Liver (tissue), 8 donors: ENCODE measurements at regions not wholly inside any gene's neighbourhood (a gene's known extent, or its start where the extent isn't known, plus 50 kb on each side); places are given as distances from the start of the nearest gene placed in this dataset.

ENCODE experiments used
- DNase-seq: peaks from one replicate; pipeline ENCODE4 v3.0.0-alpha.2; 2017; ENCODE audit warnings: low spot score
- H3K27ac ChIP-seq, 2 donors: one replicate each; pipeline ENCODE4 v1.7.0; 2013; ENCODE audit warnings: inconsistent platforms in 2 of 2, low read length in 2 of 2, control low read depth in 1 of 2, low read depth in 1 of 2, mild to moderate bottlenecking in 1 of 2
- H3K27me3 ChIP-seq, 4 donors: one replicate each; pipeline versions ENCODE4 v1.6.1 to v1.7.0; 2013; ENCODE audit warnings: low read length in 3 of 4, inconsistent platforms in 1 of 4, mild to moderate bottlenecking in 1 of 4, moderate library complexity in 1 of 4; ENCODE audit not compliant: control insufficient read depth in 4 of 4, insufficient read depth in 4 of 4
- H3K36me3 ChIP-seq, 4 donors: one replicate each; pipeline versions ENCODE4 v1.6.1 to v1.7.0; 2013; ENCODE audit warnings: low read length in 3 of 4, mild to moderate bottlenecking in 3 of 4, low read depth in 1 of 4, moderate library complexity in 1 of 4; ENCODE audit not compliant: control insufficient read depth in 4 of 4, insufficient read depth in 3 of 4
- H3K4me1 ChIP-seq, 4 donors: one replicate each; pipeline versions ENCODE4 v1.6.1 to v1.7.0; 2013; ENCODE audit warnings: low read length in 3 of 4, mild to moderate bottlenecking in 3 of 4, moderate library complexity in 1 of 4; ENCODE audit not compliant: control insufficient read depth in 4 of 4, insufficient read depth in 4 of 4
- H3K4me3 ChIP-seq, 3 donors: one replicate each; pipeline versions ENCODE4 v1.6.1 to v1.7.0; 2013; ENCODE audit warnings: low read length in 3 of 3, control low read depth in 1 of 3, low read depth in 1 of 3, mild to moderate bottlenecking in 1 of 3
- H3K9ac ChIP-seq, 2 donors: one replicate each; pipeline ENCODE4 v1.7.0; 2013; ENCODE audit warnings: low read length in 2 of 2, mild to moderate bottlenecking in 2 of 2, moderate library complexity in 2 of 2, control low read depth in 1 of 2, low read depth in 1 of 2
- H3K9me3 ChIP-seq, 4 donors: one replicate each; pipeline versions ENCODE4 v1.6.1 to v1.7.0; 2013; ENCODE audit warnings: low read length in 3 of 4; ENCODE audit not compliant: control insufficient read depth in 4 of 4
- ATF3 ChIP-seq: IDR thresholded peaks from 2 replicates; pipeline ENCODE4 v1.6.1; 2016; ENCODE audit warnings: antibody characterized with exemption
- EGR1 ChIP-seq, 2 donors: IDR thresholded peaks; 2 replicates each; pipeline ENCODE4 v1.6.1; 2016 to 2018; ENCODE audit warnings: antibody characterized with exemption in 2 of 2, low read depth in 2 of 2
- FOXA1 ChIP-seq: IDR thresholded peaks from 2 replicates; pipeline ENCODE4 v1.6.1; 2016; ENCODE audit warnings: antibody characterized with exemption
- FOXA2 ChIP-seq: IDR thresholded peaks from 2 replicates; pipeline ENCODE4 v1.6.1; 2016; ENCODE audit warnings: antibody characterized with exemption
- GABPA ChIP-seq, 2 donors: IDR thresholded peaks in 1 of 2; conservative IDR thresholded peaks in 1 of 2; 2 replicates each; pipeline ENCODE4 v1.6.1; 2016; ENCODE audit warnings: antibody characterized with exemption in 2 of 2, mild to moderate bottlenecking in 1 of 2, moderate library complexity in 1 of 2
- HNF4A ChIP-seq, 2 donors: conservative IDR thresholded peaks; 2 replicates each; pipeline ENCODE4 v1.6.1; 2016; ENCODE audit warnings: antibody characterized with exemption in 2 of 2, mild to moderate bottlenecking in 2 of 2
- HNF4G ChIP-seq: IDR thresholded peaks from 2 replicates; pipeline ENCODE4 v1.6.1; 2016; ENCODE audit warnings: antibody characterized with exemption
- JUND ChIP-seq, 2 donors: IDR thresholded peaks; 2 replicates each; pipeline ENCODE4 v1.6.1; 2016; ENCODE audit warnings: antibody characterized with exemption in 2 of 2
- MAX ChIP-seq: IDR thresholded peaks from 2 replicates; pipeline ENCODE4 v1.6.1; 2016; ENCODE audit warnings: antibody characterized with exemption
- NR2F2 ChIP-seq: IDR thresholded peaks from 2 replicates; pipeline ENCODE4 v1.6.1; 2016; ENCODE audit warnings: antibody characterized with exemption
- RAD21 ChIP-seq, 2 donors: IDR thresholded peaks; 2 replicates each; pipeline ENCODE4 v1.6.1; 2016; ENCODE audit warnings: antibody characterized with exemption in 2 of 2, mild to moderate bottlenecking in 2 of 2
- RXRA ChIP-seq, 2 donors: IDR thresholded peaks; 2 replicates each; pipeline ENCODE4 v1.6.1; 2017 to 2018; ENCODE audit warnings: antibody characterized with exemption in 2 of 2, mild to moderate bottlenecking in 1 of 2
- SP1 ChIP-seq: IDR thresholded peaks from 2 replicates; pipeline ENCODE4 v1.6.1; 2018; ENCODE audit warnings: antibody characterized with exemption, mild to moderate bottlenecking
- TAF1 ChIP-seq: conservative IDR thresholded peaks from 2 replicates; pipeline ENCODE4 v1.6.1; 2016; ENCODE audit warnings: antibody characterized with exemption, mild to moderate bottlenecking
- YY1 ChIP-seq: IDR thresholded peaks from 2 replicates; pipeline ENCODE4 v1.6.1; 2016; ENCODE audit warnings: antibody characterized with exemption, mild to moderate bottlenecking
- WGBS: extraction: QIAGEN DNeasy Blood & Tissue Kit; methylation state at CpG from one replicate; pipeline ENCODE4 v1.1.7; 2013; 5-methylcytosine and 5-hydroxymethylcytosine counted together
- TF ChIP-seq, protein P1 (sequence below): IDR thresholded peaks from 2 replicates; pipeline ENCODE4 v1.6.1; 2016; ENCODE audit warnings: antibody characterized with exemption
- TF ChIP-seq, protein P2 (sequence below): fragments of 150-350 bp; IDR thresholded peaks from 2 replicates; pipeline ENCODE4 v1.5.1; 2017; ENCODE audit warnings: improper control_type of control experiment, low read depth, low read length; ENCODE audit not compliant: missing input control
- TF ChIP-seq, protein P3 (sequence below): IDR thresholded peaks from 2 replicates; pipeline ENCODE4 v1.6.1; 2016; ENCODE audit warnings: antibody characterized with exemption, mild to moderate bottlenecking
- donor health status: healthy.
- donor health status: healthy.
- donor health status: healthy.
- donor health status: healthy.
- donor health status: healthy.

- no peak for DNase-seq
- Histone ChIP-seq H3K9me3 (peaks cover 0 to 2% (median 0%) of the 10 kb centered on the region in 4 donors), H3K27me3 (no peaks in the 10 kb centered on the region), H3K9ac (no peak overlapping the region), H3K36me3 (no peaks in the 10 kb centered on the region), H3K4me3 (no peak overlapping the region), H3K27ac (no peak overlapping the region), H3K4me1 (no peaks in the 10 kb centered on the region)
- TF ChIP-seq HNF4A (conservative IDR thresholded peaks at IDR 0.05) = no peak
- TF ChIP-seq ATF3 = no peak
- no peak for TF ChIP-seq YY1
- TF ChIP-seq, protein P1, sequence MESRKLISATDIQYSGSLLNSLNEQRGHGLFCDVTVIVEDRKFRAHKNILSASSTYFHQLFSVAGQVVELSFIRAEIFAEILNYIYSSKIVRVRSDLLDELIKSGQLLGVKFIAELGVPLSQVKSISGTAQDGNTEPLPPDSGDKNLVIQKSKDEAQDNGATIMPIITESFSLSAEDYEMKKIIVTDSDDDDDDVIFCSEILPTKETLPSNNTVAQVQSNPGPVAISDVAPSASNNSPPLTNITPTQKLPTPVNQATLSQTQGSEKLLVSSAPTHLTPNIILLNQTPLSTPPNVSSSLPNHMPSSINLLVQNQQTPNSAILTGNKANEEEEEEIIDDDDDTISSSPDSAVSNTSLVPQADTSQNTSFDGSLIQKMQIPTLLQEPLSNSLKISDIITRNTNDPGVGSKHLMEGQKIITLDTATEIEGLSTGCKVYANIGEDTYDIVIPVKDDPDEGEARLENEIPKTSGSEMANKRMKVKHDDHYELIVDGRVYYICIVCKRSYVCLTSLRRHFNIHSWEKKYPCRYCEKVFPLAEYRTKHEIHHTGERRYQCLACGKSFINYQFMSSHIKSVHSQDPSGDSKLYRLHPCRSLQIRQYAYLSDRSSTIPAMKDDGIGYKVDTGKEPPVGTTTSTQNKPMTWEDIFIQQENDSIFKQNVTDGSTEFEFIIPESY = no peak
- TF ChIP-seq, protein P2, sequence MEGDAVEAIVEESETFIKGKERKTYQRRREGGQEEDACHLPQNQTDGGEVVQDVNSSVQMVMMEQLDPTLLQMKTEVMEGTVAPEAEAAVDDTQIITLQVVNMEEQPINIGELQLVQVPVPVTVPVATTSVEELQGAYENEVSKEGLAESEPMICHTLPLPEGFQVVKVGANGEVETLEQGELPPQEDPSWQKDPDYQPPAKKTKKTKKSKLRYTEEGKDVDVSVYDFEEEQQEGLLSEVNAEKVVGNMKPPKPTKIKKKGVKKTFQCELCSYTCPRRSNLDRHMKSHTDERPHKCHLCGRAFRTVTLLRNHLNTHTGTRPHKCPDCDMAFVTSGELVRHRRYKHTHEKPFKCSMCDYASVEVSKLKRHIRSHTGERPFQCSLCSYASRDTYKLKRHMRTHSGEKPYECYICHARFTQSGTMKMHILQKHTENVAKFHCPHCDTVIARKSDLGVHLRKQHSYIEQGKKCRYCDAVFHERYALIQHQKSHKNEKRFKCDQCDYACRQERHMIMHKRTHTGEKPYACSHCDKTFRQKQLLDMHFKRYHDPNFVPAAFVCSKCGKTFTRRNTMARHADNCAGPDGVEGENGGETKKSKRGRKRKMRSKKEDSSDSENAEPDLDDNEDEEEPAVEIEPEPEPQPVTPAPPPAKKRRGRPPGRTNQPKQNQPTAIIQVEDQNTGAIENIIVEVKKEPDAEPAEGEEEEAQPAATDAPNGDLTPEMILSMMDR = no peak
- no peak for TF ChIP-seq FOXA1
- TF ChIP-seq, protein P3, sequence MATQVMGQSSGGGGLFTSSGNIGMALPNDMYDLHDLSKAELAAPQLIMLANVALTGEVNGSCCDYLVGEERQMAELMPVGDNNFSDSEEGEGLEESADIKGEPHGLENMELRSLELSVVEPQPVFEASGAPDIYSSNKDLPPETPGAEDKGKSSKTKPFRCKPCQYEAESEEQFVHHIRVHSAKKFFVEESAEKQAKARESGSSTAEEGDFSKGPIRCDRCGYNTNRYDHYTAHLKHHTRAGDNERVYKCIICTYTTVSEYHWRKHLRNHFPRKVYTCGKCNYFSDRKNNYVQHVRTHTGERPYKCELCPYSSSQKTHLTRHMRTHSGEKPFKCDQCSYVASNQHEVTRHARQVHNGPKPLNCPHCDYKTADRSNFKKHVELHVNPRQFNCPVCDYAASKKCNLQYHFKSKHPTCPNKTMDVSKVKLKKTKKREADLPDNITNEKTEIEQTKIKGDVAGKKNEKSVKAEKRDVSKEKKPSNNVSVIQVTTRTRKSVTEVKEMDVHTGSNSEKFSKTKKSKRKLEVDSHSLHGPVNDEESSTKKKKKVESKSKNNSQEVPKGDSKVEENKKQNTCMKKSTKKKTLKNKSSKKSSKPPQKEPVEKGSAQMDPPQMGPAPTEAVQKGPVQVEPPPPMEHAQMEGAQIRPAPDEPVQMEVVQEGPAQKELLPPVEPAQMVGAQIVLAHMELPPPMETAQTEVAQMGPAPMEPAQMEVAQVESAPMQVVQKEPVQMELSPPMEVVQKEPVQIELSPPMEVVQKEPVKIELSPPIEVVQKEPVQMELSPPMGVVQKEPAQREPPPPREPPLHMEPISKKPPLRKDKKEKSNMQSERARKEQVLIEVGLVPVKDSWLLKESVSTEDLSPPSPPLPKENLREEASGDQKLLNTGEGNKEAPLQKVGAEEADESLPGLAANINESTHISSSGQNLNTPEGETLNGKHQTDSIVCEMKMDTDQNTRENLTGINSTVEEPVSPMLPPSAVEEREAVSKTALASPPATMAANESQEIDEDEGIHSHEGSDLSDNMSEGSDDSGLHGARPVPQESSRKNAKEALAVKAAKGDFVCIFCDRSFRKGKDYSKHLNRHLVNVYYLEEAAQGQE = no peak
- TF ChIP-seq GABPA (IDR thresholded peaks at IDR 0.05 in 1 of 2, conservative IDR thresholded peaks at IDR 0.05 in 1 of 2) = no peak
- no peak for TF ChIP-seq EGR1 (IDR thresholded peaks at IDR 0.05; ENCODE audit: low read depth in 2 of 2)
- no peak for TF ChIP-seq RXRA (IDR thresholded peaks at IDR 0.05)
- no peak for TF ChIP-seq NR2F2
- TF ChIP-seq TAF1 = no peak
- no peak for TF ChIP-seq SP1
- TF ChIP-seq JUND (IDR thresholded peaks at IDR 0.05) = no peak
- TF ChIP-seq FOXA2 = no peak
- 80% methylated on average over 2 of the region's 2 CpGs for WGBS
These were observed 818.9 kb downstream of the OLFM4 start for GRCh38 chr13:53847502-53847901.

DNA sequence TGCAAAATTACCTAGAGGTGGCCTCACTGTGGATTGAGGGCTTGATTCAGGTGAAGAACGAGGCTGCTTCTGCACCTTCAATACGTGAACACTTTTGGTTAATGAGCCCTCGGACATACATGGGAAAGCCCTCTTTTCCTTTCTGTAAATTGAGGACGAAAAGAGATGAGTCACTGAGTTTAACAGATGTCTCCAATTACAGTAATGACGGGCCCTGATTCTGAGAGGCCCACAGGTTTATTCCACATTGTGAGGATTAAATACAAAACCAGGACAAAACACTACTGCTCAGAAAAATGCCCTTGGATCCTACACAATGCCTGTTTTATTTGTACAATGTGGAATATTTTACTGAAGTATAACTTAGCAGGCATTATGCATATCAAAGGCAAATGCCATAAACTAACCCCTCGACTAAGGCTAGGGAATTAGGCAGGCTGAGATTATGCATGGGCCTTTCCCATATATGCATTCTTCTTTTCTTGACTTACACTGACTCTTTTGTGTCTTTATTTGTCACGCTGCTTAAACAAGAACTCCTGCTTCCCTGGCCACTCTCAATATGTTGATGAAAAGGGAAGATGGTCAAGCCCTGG is 819.9 kb downstream of the OLFM4 start:
- no peak overlapping the region for H3K4me3 ChIP-seq
- 68% methylated on average over 7 of the region's 7 CpGs for WGBS
- no peak for DNase-seq
- no peaks in the 10 kb centered on the region for H3K4me1 ChIP-seq
- H3K27me3 ChIP-seq = no peaks in the 10 kb centered on the region
- peaks cover 0 to 2% (median 0%) of the 10 kb centered on the region in 4 donors for H3K9me3 ChIP-seq
- H3K27ac ChIP-seq = no peak overlapping the region
- H3K9ac ChIP-seq = no peak overlapping the region
- no peaks in the 10 kb centered on the region for H3K36me3 ChIP-seq
- TF ChIP-seq YY1 = no peak
- TF ChIP-seq FOXA2 = no peak
- TF ChIP-seq MAX = no peak
- TF ChIP-seq RAD21 (IDR thresholded peaks at IDR 0.05) = no peak
- TF ChIP-seq HNF4G = no peak
- TF ChIP-seq NR2F2 = no peak
- TF ChIP-seq, protein P3 = no peak
- TF ChIP-seq EGR1 (IDR thresholded peaks at IDR 0.05; ENCODE audit: low read depth in 2 of 2) = no peak
- TF ChIP-seq GABPA (IDR thresholded peaks at IDR 0.05 in 1 of 2, conservative IDR thresholded peaks at IDR 0.05 in 1 of 2) = no peak
- TF ChIP-seq JUND (IDR thresholded peaks at IDR 0.05) = no peak
- TF ChIP-seq RXRA (IDR thresholded peaks at IDR 0.05) = no peak
- no peak for TF ChIP-seq SP1
- no peak for TF ChIP-seq TAF1
- TF ChIP-seq, protein P1 = no peak
